ENCODE measurements at regions not wholly inside any gene's neighbourhood (a gene's known extent, or its start where the extent isn't known, plus 50 kb on each side); places are given as distances from the start of the nearest gene placed in this dataset.
A peak's percentile ranks its signal among the peaks of the same experiment; 100 is the strongest.

GRCh38 chr17:69907132-69907847 is 167.7 kb upstream of the KCNJ16 start:
- Histone ChIP-seq H3K36me3 (no peaks in the 10 kb centered on the region), H3K9me3 (no peaks in the 10 kb centered on the region), H3K4me3 (no peak overlapping the region), H3K27me3 (no peaks in the 10 kb centered on the region), H3K27ac (no peak overlapping the region), H3K4me1 (no peaks in the 10 kb centered on the region)
- 56 to 84% methylated on average over 9 to 11 of the region's 11 CpGs for WGBS, 2 donors (ENCODE audit: low coverage in 1 of 2)
- ATAC-seq: no peak
- no peak for TF ChIP-seq POLR2A (IDR thresholded peaks at IDR 0.05)
- TF ChIP-seq EP300 (IDR thresholded peaks at IDR 0.05): no peak
- no peak for TF ChIP-seq CTCF (IDR thresholded peaks at IDR 0.05)
- no peak for TF ChIP-seq POLR2AphosphoS5 (IDR thresholded peaks at IDR 0.05)

- ATAC-seq: no peak
- H3K4me3 ChIP-seq: no peak overlapping the region
- no peak for TF ChIP-seq EP300 (IDR thresholded peaks at IDR 0.05)
- no peak for TF ChIP-seq CTCF (IDR thresholded peaks at IDR 0.05)
- TF ChIP-seq POLR2AphosphoS5 (IDR thresholded peaks at IDR 0.05): no peak
- no peak for TF ChIP-seq POLR2A (IDR thresholded peaks at IDR 0.05)
- H3K27me3 ChIP-seq: no peaks in the 10 kb centered on the region
- H3K27ac ChIP-seq: no peak overlapping the region
- no peaks in the 10 kb centered on the region for H3K9me3 ChIP-seq
- peaks cover 0 to 14% (median 0%) of the 10 kb centered on the region in 3 donors for H3K4me1 ChIP-seq
- 58 to 61% methylated on average over 2 to 3 of the region's 3 CpGs for WGBS, 2 donors (ENCODE audit: low coverage in 1 of 2)
- H3K36me3 ChIP-seq: no peaks in the 10 kb centered on the region
These were observed 166.2 kb upstream of the KCNJ16 start for GRCh38 chr17:69908626-69909368.

GRCh38 chr17:69909389-69909788 is 165.6 kb upstream of the KCNJ16 start:
- Histone ChIP-seq H3K4me1 (peaks cover 0 to 19% (median 0%) of the 10 kb centered on the region in 3 donors), H3K27me3 (no peaks in the 10 kb centered on the region), H3K27ac (no peak overlapping the region), H3K9me3 (no peaks in the 10 kb centered on the region), H3K36me3 (no peaks in the 10 kb centered on the region), H3K4me3 (no peak overlapping the region)
- ATAC-seq: no peak
- no peak for TF ChIP-seq POLR2AphosphoS5 (IDR thresholded peaks at IDR 0.05)
- no peak for TF ChIP-seq CTCF (IDR thresholded peaks at IDR 0.05)
- no peak for TF ChIP-seq POLR2A (IDR thresholded peaks at IDR 0.05)
- no peak for TF ChIP-seq EP300 (IDR thresholded peaks at IDR 0.05)

- no peak for TF ChIP-seq POLR2A (IDR thresholded peaks at IDR 0.05)
- TF ChIP-seq EP300 (IDR thresholded peaks at IDR 0.05): no peak
- TF ChIP-seq POLR2AphosphoS5 (IDR thresholded peaks at IDR 0.05): no peak
- no peak for TF ChIP-seq CTCF (IDR thresholded peaks at IDR 0.05)
- Histone ChIP-seq H3K27ac (peak overlapping the region; percentile 30 to 71 (median 51)), H3K4me1 (peaks cover 0 to 19% (median 0%) of the 10 kb centered on the region in 3 donors), H3K27me3 (no peaks in the 10 kb centered on the region), H3K4me3 (peak overlapping the region in 1 of 2 donors; percentile 28), H3K36me3 (no peaks in the 10 kb centered on the region), H3K9me3 (no peaks in the 10 kb centered on the region)
- 12 to 28% methylated on average over 3 of the region's 3 CpGs for WGBS, 2 donors (ENCODE audit: low coverage in 1 of 2)
- ATAC-seq: no peak
These were observed 162.2 kb upstream of the KCNJ16 start for GRCh38 chr17:69912805-69913204.

Data from gastroesophageal sphincter (tissue), 4 donors.